HG02571 (cell line): ENCODE measurements at regions not wholly inside any gene's neighbourhood (a gene's known extent, or its start where the extent isn't known, plus 50 kb on each side); places are given as distances from the start of the nearest gene placed in this dataset.

Experiments used
- ATAC-seq: cut with Tn5 transposase; IDR thresholded peaks from one replicate; pipeline ENCODE4 v1.9.1; 2021; ENCODE audit warnings: mild to moderate bottlenecking, moderate library complexity; ENCODE audit not compliant: unreplicated experiment

DNA sequence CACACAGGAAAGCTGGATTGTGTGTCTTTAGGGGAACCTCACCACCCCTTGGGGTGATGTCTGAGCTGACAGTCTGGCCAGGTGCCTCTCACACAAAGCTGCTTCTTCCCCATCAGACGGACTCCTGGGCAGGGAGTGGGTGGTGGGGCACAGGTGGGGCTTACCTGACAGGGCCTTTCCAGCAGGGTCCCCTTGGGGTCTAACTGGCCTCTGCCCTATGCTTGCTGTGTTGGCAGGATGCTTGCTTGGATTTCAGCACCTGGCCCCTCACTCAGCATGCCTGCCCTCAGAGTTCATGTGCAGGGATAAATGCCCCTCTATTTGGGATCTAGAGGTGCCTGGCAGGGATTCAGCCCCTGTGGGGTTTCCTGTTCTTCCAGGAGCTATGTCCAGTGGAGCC is 496.9 kb upstream of the ZMIZ1 start:
- ATAC-seq, result no peak

DNA sequence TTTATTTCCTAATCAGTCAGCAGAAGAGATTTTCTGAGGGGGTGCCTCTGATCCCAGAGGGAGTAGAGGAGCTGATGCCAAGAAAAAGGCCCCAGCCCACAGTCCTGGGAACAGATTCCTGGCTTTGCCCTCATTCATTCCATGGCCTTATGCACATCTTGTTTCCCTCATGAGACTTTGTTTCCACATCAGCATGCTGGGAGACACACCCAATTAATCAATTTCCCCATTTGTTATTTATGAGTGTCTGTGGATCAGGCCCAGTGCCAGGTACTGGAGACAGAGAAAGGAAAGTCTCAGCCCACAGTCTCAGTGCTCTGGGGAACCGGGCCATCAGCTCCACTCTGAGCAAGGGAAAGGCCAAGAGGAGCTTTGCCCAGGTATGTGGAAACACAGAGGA is 496.2 kb upstream of the ZMIZ1 start:
- ATAC-seq, result no peak

DNA sequence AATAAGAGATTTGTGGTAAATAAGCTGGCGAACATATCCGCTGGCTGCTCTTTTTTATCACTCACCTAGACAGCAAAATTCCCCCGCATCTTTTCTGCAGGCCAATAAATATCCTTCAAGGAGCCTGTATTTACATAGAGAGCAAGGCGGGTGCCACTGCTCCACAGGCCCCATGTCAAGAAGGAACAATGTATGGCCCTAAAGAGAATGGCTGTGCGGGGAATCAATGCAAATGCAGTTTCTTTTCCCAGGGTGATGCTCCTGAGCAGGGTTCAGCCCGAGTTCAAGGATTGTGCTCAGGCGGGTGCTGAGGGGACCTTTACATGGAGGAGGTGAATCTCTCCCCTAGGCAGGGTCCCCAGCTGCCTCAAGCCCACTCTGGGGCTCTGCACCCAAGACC is 494.2 kb upstream of the ZMIZ1 start:
- ATAC-seq, result no peak

DNA sequence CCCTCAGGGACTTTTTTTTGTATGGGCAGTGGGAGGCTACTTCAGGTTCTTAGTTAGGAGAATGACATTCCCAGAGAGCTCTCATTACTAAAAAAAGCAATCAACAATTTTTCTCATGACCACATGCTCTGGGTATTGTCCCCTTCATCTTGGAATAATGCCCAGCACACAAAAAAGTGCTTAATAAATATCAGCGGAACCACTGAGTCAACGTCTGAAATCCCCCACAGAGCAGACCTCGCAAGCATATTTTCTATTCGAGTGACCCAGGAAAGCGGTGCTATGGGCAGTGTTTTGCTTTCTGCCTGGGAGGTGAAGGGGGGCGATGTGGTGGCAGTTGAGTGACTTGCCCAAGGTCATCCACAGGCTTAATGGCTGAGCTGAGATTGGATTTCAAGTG is 493.4 kb upstream of the ZMIZ1 start:
- ATAC-seq, result no peak

DNA sequence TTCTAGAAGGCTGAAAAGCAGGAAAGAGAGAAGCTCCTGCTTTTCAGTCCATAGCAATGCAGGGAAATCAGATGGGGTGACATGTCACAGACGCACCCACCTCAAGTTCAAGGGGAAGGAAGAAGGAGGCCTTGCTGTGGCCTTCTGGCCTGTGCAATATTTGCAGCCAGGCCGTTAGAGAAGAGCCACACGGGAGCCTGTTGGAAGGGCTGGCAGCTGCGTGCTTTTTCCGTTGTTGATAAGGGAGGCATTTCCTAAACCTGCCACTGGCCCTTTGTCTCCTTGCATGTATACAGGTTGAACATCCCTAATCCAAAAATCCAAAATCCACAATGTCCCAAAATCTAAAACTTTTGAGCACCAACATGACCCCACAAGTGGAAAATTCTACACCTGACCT is 492.5 kb upstream of the ZMIZ1 start:
- ATAC-seq, result no peak

DNA sequence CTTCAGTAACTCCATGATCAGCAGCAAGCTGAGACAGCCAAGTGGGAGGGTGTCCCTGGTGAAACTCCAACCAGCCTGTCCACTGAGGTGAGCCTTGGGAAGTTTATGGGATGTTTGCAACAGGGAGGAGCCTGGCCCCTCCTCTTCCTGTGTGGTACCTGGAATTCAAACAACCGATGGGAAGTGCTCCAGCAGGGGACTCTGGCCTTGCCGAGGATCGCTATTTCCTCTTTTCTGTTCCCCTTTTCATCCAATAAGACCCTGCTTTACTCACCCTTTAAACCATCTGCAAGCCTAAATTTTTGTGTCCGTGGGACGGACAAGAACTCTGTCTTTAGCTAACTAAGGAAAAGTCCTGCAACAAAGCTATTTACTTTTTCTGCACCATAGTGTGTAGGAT is 491.1 kb upstream of the ZMIZ1 start:
- ATAC-seq, result no peak

DNA sequence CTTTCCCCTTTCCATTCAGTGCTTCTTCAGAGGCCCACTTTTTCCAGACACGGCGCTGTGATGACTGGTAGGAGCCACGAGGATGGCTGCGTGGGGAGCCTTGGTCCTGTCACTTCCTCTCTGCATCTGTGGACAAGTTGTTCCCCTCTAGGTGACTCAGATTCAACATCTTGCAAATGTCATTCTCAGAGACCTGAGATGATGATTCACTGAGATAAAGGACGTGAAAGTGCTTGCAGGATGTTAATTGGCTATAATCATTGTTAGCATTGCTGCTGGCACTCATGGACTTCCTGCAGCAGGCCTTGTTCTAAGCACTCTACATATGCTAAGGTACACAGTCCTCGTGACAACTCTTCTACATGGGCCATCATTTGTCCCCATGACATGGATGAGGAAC is 489.8 kb upstream of the ZMIZ1 start:
- ATAC-seq, result no peak

DNA sequence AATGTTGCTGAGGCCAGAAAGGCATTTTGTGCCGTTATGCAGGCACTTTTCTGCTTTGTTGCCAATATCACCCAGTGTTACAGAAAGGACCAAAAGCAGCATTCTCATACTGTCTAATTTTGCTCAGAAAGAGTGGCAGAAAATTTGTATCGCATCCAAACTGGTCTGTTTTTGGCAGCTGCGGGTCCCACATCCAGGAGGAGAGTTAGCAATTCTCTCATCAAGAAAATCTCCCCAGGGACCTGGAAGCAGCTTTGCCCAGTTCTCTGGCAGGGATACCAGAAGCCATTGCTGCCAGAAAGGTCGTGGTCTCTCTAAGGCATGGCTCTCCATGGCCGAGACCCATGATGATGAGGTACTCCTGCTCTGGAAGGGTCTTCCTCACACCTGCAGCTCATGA is 489.2 kb upstream of the ZMIZ1 start:
- no peak for ATAC-seq

DNA sequence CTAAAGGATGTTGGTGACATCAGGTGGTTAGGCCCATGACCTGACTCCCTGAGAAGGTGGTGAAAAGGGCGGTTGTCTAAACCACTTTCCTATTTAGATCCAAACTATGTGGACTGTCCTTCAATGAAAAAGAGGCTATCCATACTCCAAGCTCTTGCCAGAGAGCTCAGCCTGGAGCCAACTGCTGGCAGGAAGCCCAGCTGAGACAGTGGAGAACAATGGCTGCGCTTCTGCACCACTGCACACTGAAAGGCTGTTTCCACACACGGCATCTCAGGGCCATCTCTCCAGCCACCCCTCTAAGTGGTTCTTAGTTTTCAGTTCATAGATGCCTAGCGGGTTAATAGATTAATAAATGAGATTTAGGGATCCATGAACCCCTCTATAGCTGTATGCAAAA is 488.8 kb upstream of the ZMIZ1 start:
- no peak for ATAC-seq

DNA sequence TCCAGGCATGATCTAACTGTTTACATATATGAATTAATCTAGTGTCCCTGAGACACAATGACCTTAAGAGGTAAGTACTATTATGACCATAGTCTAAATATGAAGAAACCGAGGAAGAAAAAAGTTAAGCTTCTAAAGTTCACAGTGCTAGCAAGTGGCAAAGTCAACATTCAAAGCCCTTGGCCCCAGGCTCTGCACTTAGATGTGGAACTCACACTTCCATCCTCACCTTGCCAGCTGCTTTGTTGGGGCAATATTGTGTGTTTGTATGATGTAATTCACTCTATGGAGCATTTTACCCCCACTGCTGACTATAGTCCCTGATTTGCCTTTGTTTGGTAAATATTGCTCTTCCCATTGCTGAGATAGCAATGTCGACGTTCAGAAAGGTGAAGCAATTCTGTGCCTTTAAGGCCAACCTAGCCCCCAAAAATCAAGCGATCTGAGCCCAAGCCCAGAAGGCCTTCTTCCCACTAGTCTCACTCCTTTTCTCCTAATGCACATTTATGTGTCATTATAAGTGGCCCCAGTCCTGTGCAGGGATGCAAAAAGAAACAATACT is 487.6 kb upstream of the ZMIZ1 start:
- no peak for ATAC-seq

DNA sequence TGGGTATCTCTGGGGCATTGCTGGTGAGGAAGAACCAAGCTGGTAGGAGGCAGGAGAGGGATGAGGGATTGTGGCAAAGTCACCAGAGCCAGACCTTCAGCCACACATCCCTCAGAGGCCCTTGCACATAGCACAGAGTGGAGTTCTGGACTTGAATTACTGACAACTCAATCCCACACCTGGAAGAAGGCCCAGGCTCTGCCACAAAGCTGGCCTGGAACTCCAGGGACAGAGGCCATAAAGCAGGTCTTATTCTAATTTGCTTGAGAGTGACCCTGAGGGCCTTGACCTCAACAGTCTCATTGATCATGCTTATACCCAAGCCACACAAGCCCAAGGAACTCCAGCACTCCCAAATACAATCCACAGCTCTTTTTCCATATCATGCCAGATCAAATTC is 486.2 kb upstream of the ZMIZ1 start:
- ATAC-seq, result no peak

DNA sequence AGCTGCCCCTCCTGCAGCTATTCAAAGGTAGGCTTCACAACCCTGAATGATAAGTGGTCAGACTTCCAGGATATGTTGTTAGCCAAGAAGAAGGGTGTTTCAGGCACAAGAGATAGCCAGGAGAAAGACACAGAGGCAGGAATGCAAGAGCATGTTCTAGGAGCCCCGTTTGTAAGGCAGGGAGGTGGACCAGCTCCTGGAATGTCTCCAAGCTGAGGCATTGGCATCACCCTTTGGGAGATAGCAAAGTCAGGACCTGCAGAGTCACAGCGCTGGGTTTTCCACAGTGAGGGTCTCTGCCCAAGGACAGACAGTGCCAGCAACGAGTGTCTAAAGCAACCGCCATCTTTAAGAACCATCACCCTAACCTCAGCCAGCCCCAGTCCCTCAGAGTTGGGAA is 484.5 kb upstream of the ZMIZ1 start:
- no peak for ATAC-seq

DNA sequence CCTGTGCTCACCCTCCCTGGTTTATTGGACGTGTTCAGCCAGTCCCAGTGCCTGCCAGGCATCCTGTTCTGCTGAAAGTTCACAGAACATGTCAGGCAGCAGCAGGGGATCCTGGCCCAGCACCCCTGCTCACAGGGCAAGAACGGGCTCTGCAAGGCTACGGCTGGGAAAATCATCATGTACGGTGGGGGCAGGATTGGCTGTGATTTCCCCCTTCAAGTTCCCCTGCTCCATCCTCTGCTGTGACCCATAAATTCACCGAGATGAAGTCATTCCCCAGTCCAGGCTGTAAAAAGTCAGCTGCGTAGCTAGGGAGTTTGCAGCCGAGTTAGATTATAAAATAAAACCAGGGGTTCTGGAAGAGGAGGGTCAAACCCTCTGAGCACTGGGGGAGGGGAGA is 484.1 kb upstream of the ZMIZ1 start:
- ATAC-seq, result no peak

DNA sequence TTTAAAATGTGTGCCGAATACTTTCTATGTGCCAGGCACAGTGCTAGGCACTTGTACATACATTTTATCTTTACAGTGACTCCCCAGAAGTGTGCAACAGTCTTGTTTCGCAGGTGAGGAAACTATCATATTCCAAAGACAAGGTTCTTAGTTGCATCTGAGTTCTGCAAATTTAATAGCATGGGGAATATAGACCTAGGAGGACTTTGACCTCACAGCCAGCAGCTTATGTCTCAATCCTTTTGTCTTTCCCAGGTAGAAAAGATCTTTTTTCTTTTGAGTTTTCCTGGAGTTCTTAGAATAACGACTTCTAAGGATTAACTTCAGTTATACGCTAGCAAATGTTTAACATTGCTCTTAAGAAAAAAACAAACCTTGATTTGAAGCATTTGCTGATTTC is 482.8 kb upstream of the ZMIZ1 start:
- no peak for ATAC-seq

DNA sequence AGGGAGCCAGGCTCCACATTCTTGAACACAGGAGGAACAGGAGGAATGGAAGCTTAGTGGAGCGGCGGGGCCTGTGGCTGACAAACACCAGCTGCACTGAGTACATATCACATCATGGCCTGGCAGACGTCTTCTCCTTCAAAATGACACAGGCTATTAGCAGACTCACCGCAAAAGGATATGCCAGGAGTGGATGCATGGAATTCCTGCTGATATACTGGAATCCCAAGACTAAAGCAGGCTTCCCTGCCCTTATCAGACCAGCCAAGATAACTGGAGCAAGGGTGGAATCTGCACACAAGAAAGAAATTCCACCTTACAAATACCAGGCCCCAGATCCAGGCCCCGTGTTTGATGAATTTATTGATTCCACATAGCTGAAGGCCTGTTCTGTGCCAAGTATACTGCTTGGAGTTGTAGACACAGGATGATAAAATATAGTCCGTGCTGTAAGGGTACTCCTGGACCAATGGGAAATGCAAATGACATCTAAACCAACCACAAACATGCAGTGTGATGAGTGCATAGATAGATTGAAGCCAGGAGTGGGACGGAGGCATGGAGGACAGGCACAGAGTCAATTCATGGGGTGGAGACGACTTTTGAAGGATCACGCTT is 480.5 kb upstream of the ZMIZ1 start:
- ATAC-seq, result no peak

DNA sequence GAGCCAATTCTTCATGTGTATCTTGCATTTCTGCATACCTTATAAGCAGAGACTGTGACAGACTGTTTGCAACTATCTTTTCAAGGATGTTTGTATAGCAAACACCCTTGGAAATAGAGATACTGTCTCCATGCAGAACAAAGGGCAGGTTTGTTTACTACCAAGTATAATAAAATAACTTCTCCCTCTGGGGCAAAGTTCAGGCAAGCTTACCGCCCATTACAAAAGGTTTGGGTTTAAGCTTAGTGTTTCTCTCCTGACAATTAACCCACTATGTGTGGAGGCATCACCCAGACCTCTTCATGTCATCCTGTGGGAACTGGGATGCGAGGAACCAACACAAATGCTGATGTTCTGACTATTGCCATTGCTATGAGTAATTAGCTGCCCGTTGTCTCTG is 479.1 kb upstream of the ZMIZ1 start:
- ATAC-seq, result no peak

DNA sequence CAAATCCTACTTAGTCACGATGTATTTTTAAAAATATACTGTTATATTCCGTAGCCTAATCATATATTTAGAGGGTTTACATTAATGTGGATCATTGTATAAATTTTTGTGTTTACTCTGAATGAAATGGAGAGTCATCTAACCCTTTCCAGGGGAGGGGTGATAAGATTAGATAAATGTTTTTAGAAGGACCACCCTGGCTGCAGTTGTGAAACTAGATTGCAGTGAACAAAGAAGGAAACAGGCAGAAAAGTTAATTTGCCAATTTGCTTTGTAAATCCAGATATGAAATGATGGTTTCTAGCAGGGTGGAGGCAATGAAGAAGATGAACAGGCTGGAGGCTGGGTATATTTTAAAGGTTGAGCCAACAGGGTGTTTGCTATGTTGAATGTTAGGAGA is 477.7 kb upstream of the ZMIZ1 start:
- no peak for ATAC-seq

DNA sequence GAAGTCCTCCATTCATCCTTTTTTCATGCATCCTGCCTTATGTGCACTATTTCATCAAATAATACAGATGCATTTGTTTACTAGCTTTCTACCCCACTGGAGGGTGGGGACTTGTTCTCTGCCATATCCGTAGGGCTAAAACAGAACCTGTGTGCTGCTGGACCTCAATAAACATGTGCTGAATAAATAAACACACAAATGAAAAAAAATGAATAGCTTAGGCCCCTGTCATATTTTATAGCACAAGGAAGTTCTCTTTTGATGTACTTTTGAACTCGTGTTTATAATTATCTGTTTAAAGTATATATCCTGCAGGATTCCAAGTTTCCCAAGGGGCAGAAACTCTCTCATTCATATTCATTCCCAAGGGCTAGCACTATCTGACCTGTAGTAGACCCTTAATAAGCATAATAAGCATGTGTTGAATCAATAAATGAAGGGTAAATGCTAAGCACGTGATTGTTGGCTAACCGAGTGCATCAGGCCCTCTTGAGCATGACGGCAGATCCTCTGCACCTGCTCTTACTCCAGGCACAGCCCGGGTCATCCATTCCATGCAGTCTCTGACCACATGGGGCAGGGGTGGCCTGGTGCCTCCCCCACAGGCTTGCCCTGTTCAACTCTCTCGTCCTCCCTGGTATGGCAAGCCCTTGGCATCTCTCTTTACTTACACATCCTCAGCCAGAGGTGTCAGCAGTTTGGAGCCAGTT is 474.1 kb upstream of the ZMIZ1 start:
- ATAC-seq, result no peak

DNA sequence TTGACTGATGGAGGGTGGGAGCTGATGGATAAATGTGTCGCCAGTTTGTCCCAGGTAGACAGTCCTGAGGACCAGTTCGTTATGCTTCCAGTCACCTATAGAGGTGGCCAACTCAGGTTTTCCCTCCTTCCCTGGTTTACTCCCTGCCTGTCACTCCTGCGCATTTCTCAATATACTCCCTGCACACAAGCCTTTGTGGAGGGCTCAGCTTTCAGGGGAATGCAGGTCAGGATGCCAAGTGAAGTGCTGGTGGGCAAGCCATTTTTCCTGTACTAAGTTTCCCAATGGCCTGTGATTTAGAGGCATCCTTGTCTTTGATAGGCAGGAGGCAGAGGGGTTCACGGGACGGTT is 473.5 kb upstream of the ZMIZ1 start:
- no peak for ATAC-seq

DNA sequence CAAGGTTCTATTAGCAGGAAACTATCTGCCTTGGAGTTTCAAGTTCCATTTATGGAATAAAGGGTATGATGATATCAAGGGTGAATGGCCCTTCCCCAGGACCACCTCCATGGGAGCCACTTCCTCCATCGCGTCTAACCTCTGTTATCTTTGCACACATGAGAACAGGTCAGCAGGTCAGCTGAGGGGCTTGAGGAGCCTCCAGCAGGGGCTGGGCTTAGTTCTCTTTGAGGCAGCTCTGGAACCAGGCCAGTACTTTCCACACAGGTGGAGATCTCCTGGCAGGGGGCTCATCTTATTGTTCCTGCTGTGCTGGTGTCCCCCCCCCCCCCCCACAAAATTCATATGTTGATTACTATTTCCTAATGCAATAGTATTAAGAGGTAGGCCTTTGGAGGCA is 472.2 kb upstream of the ZMIZ1 start:
- ATAC-seq, result no peak

DNA sequence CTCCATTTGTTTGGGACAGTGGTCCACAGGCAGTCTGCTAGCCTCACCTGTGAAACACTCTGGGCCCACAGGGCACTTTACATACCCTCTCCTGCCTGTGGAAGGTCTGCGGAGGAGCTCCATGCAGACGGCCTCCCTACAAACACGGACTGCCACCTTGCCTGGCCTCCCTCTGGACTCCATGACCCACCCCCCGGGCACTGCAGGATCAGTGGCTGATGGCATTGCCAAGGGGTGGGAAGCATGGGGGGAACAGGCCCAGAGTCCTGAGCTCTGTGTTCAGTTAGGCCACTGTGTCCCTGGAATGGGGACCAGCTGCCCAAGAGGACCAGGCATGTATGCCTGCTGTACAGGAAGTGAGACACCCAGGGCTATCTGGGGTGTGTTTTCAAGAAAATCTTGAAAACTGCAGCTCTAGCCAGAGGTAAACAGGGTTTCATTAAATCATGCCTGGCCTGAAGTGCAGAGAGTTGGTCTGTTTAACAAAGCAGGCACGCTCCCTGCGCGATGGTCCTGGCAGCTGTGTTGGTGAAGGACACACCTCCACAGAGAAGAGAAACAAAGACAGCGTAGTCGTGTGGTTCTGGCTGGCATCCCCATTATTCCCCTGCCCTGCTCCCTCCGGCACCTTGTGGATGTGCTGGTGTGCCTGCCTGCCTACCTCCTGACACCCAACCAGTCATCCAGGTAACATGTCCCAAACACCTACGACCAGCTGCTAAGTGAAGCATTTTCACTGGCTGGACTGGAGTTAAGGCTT is 470.8 kb upstream of the ZMIZ1 start:
- ATAC-seq, result no peak
